Body of pancreas (tissue), 4 donors: ENCODE measurements at regions not wholly inside any gene's neighbourhood (a gene's known extent, or its start where the extent isn't known, plus 50 kb on each side); places are given as distances from the start of the nearest gene placed in this dataset.

Source experiments
- ATAC-seq: fragments of 150-250 bp; one replicate; pipeline ENCODE4 v1.9.1; 2016
- DNase-seq, 4 donors: peaks; one replicate each; pipeline ENCODE4 v3.0.0-alpha.2; 2019
- H3K27ac ChIP-seq, 4 donors: fragments of 200-600 bp; sonication (generic); 1 replicate in 3 of 4; 2 replicates in 1 of 4; pipeline versions ENCODE4 v1.5.1 to v1.6.1; 2016 to 2019; ENCODE audit warnings: mild to moderate bottlenecking in 1 of 4, mixed read lengths in 1 of 4, moderate library complexity in 1 of 4
- H3K27me3 ChIP-seq, 2 donors: fragments of 200-600 bp; sonication (generic); one replicate each; pipeline ENCODE4 v1.6.0; 2016; ENCODE audit warnings: mild to moderate bottlenecking in 1 of 2
- H3K36me3 ChIP-seq, 2 donors: fragments of 200-600 bp; sonication (generic); replicated peaks in 1 of 2; 2 replicates each; pipeline ENCODE4 v1.5.1; 2016; ENCODE audit warnings: low read depth in 2 of 2; ENCODE audit not compliant: insufficient read depth in 1 of 2
- H3K4me1 ChIP-seq: fragments of 200-600 bp; sonication (generic); one replicate; pipeline ENCODE4 v1.6.0; 2016
- H3K4me3 ChIP-seq, 2 donors: fragments of 200-600 bp; sonication (generic); 1 replicate in 1 of 2; 2 replicates in 1 of 2; pipeline ENCODE4 v1.5.1; 2016 to 2019
- H3K9me3 ChIP-seq, 3 donors: fragments of 200-600 bp; sonication (generic); 1 replicate in 2 of 3; 2 replicates in 1 of 3; pipeline ENCODE4 v1.5.1; 2016
- CTCF ChIP-seq, 7 experiments: fragments of 450-650 bp in 4 of 7; fragments of 200-600 bp in 3 of 7; sonication (generic) in 3 of 7; IDR thresholded peaks; one replicate each; pipeline ENCODE4 v1.5.1; 2016 to 2019; ENCODE audit warnings: antibody characterized with exemption in 7 of 7
- POLR2A ChIP-seq, 3 donors: fragments of 450-650 bp; IDR thresholded peaks; one replicate each; pipeline ENCODE4 v1.6.1; 2016; ENCODE audit warnings: antibody characterized with exemption in 3 of 3, mild to moderate bottlenecking in 2 of 3
- WGBS, 2 donors: methylation state at CpG; one replicate each; pipeline ENCODE4 v1.1.5; 2017; 5-methylcytosine and 5-hydroxymethylcytosine counted together
- intact Hi-C: fragments of 100-400 bp; cut with DNase I; formaldehyde crosslinking; loops from one replicate; pipeline ENCODE4 v1.15.1; 2023

DNA sequence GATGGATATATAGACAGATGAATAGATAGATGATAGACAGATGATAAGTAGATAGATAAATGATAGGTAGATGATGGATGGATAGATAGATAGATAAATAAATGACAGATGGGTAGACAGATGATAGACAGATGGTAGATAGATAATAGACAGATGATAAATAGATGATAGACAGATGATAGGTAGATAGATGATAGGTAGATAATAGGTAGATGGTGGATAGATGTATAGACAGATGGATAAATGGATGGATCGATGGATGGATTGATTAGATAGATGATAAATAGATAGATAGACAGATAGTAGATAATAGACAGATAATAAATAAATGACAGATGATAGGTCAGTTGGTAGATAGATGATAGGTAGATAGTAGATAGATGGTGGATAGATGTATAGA, 212.7 kb downstream of the NFATC2 start:
- 56 to 74% methylated on average over 1 of the region's 1 CpG for WGBS, 2 donors
- Histone ChIP-seq H3K27ac (no peak overlapping the region), H3K4me1 (no peaks in the 10 kb centered on the region), H3K9me3 (no peaks in the 10 kb centered on the region), H3K27me3 (no peaks in the 10 kb centered on the region), H3K4me3 (no peak overlapping the region), H3K36me3 (no peaks in the 10 kb centered on the region)
- TF ChIP-seq POLR2A (IDR thresholded peaks at IDR 0.05) (no peak), CTCF (IDR thresholded peaks at IDR 0.05) (no peak)
- intact Hi-C loops: no loop called here
- ATAC-seq (no peak), DNase-seq (no peak)

GRCh38 chr20:51327251-51327841, 215.2 kb downstream of the NFATC2 start:
- 56 to 64% methylated on average over 17 of the region's 17 CpGs for WGBS, 2 donors
- H3K4me1 ChIP-seq: no peaks in the 10 kb centered on the region
- no peaks in the 10 kb centered on the region for H3K9me3 ChIP-seq
- no peaks in the 10 kb centered on the region for H3K27me3 ChIP-seq
- no peak for TF ChIP-seq CTCF (IDR thresholded peaks at IDR 0.05)
- no peak for TF ChIP-seq POLR2A (IDR thresholded peaks at IDR 0.05)
- H3K36me3 ChIP-seq: no peaks in the 10 kb centered on the region
- H3K27ac ChIP-seq: no peak overlapping the region
- intact Hi-C loops: no loop called here
- H3K4me3 ChIP-seq: no peak overlapping the region
- DNase-seq (no peak), ATAC-seq (no peak)

DNA sequence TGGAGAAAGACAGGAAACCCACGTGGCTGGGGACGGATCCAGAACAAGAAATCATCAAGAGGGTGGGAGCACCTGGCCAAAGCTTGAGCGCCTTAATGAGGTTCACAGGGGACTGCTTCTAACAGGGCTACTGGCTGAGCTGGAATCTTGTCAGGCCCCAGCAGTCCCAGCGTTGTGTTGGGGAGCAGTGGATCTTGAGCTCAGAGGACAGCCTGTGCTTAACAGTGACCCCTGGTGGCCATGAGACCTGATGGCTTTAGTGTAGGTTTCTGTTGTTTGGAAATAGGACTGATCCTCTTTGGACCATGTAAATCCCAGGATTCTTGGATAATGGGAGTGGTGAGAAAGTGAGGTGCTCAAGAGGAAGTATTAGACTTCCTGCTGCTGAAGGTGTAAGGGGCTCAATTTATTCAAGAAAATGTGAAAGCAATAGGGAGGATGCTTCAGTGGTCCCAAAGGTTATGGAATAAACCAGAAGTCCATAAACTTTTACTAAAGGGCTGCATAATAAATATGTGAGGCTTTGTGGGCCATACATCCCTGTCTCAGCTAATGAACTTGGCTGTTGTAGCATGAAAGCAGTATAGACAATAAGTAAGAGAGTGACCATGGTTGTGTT, 216.2 kb downstream of the NFATC2 start:
- DNase-seq (peak; percentile 57 to 69 (median 62)), ATAC-seq (peak; percentile 38)
- Histone ChIP-seq H3K9me3 (no peaks in the 10 kb centered on the region), H3K36me3 (no peaks in the 10 kb centered on the region), H3K27me3 (no peaks in the 10 kb centered on the region), H3K27ac (no peak overlapping the region), H3K4me3 (no peak overlapping the region), H3K4me1 (no peaks in the 10 kb centered on the region)
- intact Hi-C loops: no loop called here
- WGBS, 2 donors: 46 to 58% methylated on average over 4 of the region's 4 CpGs
- TF ChIP-seq POLR2A (IDR thresholded peaks at IDR 0.05): no peak
- peak; percentile 41 to 67 (median 57) for TF ChIP-seq CTCF (IDR thresholded peaks at IDR 0.05)

- TF ChIP-seq CTCF (IDR thresholded peaks at IDR 0.05) (no peak), POLR2A (IDR thresholded peaks at IDR 0.05) (no peak)
- H3K4me3 ChIP-seq: no peak overlapping the region
- no peak for ATAC-seq
- intact Hi-C loops: no loop called here
- H3K27ac ChIP-seq: no peak overlapping the region
- H3K36me3 ChIP-seq: no peaks in the 10 kb centered on the region
- H3K27me3 ChIP-seq: no peaks in the 10 kb centered on the region
- no peak for DNase-seq
- WGBS, 2 donors: 53 to 65% methylated on average over 8 of the region's 8 CpGs
- no peaks in the 10 kb centered on the region for H3K9me3 ChIP-seq
- H3K4me1 ChIP-seq: no peaks in the 10 kb centered on the region
Observed at GRCh38 chr20:51322164-51322707, 220.3 kb downstream of the NFATC2 start.
